ENCODE measurements at regions not wholly inside any gene's neighbourhood (a gene's known extent, or its start where the extent isn't known, plus 50 kb on each side); places are given as distances from the start of the nearest gene placed in this dataset.

DNA sequence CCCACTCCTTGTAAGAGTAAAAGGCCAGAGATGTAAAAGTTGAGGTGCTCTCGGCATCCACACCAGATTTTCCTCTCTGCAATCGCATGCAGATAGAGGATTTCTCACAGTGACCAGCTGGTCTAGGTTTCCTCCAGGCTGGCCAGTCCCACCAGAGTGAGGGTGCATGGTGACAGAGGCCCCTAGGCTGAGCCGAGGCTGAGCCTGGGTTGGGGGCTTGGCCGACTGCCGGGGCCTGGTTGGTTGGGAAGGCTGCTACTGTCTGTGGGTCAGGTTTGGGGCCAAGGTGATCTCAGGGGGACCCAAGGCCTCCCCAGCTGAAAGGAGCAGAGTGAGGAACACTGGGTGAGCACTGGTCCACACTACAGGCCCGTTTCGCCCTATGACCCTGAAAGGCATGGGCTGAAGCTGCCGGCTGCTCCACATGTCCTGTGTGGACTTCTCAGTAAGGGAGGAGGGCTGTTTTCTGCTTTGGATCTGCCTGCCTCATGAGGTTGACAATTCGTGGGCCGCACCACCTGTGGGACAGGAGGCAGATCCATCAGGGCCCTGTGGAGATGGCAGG is 400.8 kb upstream of the IRX4 start:
- DNase-seq, result no peak

DNA sequence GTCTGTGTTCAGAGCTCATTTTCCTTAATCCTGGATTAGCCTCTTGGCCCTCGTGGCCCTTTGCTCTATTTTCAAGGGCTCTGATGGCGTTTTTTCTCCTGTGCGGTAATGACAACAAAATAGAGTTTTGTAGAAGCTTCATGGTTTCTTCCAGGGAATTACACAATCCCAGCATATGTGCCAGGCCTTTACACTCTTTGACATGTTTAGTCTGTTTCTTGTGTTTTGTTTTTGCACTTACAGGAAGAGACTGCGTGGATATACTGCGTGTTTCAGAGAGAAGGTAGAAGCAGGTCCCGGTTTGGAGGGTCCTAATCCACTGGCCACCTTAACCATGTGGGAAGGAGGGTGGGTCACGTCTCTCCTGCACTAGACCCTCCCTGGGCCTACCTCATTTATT is 400.2 kb upstream of the IRX4 start:
- DNase-seq, result no peak

DNA sequence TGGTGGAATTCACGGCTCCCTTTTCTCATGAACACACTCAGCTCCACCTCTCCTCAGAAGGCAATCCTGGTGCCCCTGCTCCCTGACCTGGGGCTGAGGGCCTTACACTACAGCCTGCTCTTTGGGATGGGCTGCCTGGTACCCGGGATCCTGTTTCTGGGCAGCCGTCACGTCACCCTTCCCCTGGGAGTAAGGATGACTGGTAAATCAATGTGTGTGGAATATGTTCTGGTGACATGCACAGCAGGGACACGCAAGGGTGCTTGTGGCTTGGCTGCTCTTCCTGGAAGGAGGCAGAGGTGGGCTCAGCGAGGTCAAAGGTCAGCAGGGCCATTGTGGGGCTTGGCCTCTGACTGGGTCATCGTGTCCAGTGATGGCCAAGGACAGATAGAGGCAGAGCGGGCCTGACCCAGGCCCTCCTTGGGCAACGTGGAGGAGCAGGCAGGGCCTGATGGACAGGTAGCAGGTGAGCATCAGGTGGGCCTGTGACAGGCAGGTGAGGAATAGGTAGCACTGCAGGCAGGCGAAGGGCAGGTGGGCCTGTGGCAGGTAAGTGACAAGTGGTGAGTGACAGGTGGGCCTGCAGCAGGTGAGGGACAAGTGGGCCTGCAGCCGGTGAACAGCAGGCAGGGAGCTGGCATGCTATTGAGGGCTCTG is 399.4 kb upstream of the IRX4 start:
- no peak for DNase-seq

DNA sequence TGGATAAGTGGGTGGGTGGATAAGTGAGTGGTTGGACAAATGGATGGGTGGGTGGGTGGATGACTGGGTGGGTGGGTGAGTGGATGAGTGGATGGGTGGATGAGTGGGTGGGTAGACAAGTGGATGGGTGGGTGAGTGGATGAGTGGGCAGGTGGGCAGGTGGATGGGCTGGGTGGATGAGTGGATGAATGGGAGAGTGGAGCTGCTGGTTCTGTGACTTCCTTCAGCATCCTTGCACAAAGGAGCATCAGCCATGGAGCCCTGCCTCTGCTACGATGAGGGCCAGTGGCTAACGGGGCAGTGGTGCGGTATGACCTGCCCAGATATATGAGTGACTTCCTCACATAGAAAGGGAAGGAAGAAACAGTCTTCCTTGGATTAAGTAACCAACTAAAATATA is 398.7 kb upstream of the IRX4 start:
- no peak for DNase-seq

DNA sequence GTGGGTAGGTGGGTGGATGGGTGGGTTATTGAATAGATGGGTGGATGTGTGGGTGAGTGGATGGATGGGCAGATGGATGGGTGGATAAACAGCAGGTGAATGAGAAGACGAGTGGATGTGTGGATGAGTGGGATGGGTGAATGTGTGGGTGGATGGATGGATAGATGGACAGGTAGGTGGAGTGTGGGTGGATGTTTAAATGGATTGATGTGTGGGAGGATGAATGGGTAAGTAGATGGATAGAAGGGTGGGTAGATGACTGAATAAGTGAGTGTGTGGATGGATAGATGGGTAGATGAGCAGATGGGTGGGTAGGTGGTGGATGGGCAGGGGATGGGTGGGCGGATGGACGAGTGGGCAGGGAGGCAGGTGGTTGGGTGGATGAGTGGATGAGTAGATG is 397.6 kb upstream of the IRX4 start:
- no peak for DNase-seq

DNA sequence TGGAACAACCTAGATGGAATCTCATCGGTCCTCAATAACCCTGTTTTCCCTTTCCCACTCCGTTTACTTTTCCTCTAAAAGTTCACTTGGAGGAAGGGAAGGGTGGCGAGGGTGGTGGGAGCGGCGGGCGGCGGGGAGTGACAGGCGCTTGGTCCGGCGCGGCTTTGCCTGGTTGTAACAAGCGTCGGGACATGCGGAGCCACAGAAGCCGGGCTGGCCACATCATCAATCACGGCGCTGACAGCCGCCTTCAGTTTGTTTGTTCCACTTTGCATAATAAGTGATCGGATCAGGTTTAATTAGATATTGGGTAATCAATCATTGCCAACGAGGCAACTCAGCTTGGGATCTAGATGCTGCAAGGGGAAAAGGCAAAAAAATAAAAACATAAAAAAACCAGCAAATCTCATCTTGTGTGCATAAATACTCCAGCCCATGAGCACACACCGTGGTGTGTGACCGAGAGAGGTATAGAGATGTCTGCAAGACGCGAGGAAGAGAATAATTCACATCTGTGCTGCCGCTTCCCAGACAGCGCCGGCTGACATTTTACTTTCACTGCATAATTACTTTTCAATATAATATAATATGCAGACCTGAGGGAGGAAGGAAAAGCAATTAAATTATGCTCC is 396.2 kb upstream of the IRX4 start:
- DNase-seq, result no peak

DNA sequence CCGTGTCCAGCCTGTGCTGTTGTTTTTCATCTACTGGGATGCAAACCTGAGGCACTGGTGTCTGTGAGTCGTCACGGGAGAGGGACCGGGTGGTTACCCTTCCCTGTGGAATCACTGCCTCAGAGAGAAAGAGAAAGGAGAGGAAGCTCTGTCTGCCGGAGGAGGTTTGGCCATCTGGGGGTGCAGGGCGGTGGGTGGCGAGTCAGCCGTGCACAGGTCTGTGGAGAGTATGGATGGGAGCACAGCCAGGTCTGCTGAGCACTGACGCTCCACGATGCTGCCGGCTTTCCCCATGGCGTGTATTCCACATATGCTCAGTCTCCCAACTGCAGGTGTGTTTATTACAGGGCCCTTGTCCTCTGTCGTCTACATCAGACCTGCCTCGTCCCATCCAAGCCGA is 395.2 kb upstream of the IRX4 start:
- DNase-seq, result no peak

DNA sequence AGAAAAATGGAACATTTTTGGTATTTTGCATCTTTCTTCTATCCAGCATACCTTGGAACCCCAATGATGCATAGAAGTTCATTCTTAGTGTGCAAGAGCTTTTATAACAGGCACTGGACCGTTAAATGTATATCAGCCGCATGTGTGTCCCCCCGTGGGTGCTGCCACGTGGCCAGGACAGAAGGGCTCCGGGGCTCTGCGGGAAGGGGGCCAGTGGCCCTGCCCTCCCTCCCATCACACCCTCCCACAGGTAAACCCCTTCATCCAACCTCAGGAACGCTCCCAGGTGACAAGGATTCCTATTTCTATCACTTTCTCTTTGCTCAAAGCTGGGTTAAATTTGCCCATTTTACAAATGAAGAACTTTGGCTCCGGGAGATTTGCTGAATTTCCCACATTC is 393.4 kb upstream of the IRX4 start:
- no peak for DNase-seq

DNA sequence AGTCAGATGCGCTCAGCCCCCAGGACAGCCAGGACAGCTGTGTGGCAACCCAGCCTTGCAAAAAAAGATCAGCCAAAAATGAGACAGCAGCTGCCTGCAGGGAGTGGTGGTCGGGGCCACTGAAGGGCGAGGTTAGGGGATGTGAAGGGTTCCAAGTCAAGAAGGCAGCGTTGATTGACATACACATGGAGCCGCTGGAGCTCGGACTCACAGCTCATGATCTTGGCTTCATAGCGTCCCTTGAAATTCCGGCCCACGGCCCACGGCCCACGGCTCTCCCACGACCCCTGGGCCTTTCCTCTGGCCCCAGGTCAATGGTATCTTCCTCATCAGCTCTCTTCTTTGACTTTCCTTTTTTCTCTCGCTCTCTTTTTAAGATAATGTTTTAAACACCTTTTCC is 390.0 kb upstream of the IRX4 start:
- no peak for DNase-seq

DNA sequence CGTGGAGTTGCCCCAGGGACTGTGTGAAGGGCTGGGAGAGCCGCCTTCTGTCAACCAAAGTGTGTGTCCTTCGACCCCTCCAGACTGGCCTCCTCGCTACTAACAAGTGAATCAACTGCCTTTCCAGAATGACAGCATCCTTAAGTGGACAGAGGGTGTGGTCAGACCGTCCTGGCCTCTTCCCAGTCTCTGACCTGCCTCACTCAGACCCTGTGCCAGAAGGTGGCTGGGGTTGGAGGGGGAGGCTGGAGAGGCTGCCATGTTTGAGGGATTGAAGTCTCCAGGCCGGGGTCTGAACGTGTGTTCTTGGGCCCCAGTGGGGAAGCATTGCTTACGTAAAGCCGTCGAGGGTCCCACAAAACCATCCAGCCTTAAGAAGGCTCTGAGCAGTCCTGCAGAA is 389.3 kb upstream of the IRX4 start:
- DNase-seq, result no peak

DNA sequence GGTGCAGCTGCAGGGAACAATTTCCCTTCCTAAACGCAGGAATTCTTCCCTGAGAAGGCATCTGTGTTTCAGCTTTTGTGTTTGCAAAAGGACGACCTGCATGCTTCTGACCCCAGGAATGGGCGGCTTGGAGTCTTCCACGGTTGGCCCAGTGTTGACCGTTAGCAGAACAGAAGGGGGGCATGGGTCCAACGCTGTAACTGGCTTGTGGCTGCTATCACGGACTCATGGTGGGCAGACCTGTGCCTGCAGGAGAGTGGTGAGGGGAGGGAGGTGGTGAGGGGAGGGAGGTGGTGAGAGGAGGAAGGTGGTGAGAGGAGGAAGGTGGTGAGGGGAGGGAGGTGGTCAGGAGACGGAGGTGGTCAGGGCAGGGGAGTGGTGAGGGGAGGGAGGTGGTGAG is 388.6 kb upstream of the IRX4 start:
- DNase-seq, result no peak

DNA sequence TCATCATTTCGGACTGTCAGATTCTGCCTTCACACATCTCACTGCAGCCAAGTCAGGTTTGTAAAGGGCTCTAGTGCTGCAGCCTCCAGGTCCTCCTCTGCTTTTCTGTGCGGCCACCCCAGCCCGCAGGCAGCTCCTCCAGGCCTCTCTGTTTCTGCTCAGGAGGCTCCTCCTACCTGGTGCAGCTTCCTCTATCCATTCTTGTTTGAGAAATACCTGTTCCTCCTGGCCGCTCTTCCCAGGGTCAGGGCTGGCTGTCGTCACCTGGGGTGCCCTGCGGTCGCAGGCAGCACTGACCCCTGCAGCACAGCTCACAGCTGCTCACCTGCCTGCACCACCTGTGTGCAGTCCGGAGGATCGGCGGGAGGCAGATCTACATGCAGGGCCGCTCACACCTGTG is 387.7 kb upstream of the IRX4 start:
- no peak for DNase-seq

DNA sequence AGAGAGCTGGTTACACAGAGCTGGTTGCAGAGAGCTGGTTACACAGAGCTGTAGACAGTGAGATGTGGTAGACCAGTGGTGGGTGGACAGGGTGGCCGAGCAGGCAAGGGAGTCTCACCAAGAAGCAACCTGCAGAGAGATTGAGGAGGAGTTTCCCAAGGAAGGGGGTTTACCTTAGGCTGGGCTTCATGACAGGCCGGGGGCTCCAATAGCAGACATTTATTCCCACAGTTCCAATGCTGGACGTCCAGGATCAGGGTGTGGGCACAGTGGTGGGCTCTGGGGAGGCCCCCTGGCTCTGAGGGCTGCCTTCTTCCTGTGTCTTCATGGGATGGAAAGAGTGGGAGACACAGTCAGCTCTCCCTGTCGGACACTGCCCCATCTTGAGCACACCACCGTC is 386.9 kb upstream of the IRX4 start:
- DNase-seq, result no peak

DNA sequence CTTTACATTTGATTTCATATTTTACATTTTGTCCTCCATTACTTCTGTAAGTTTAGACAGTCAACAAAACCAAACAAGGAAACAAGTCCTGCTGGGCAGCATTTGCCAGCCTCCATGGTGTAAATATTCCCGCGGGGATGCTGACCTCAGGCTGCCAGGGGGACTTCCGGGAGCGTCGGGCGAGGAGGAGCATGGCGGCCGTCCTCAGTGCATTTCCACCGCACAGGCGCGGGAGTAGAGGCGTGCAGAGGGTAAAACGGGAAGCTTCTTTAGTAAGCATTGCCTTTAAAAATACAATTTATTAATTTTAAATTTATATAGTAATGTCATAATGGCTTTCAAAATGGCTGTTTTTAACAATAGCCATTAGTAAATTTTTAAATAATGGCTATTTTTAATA is 385.3 kb upstream of the IRX4 start:
- DNase-seq, result no peak

DNA sequence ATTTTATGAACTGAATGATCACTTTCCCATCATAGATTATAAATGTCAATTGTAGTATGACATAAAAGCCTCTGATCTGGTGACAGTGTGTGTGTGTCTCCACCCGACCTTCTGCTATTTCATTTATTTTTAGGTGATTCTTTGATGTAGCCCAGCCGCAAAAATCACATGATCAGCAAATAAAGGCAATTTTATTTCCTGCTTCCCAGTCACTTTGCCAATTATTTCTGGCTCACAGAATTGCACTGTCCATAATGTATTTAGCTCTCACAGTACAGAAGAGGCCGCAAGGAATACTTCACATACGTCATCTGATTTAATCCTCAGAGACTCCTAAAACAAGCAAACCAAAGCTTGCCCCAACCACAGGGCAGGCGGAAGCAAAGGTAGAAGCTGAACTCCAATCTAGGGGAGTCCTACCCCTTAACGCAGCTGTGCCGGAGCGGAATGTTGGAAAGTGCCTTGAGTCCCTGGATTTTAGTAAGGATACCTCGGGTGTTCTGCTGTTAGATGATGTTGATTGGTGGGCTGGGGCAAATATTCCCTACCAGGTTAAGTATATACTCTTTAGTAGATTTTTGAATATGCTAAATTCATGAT is 384.0 kb upstream of the IRX4 start:
- no peak for DNase-seq

DNA sequence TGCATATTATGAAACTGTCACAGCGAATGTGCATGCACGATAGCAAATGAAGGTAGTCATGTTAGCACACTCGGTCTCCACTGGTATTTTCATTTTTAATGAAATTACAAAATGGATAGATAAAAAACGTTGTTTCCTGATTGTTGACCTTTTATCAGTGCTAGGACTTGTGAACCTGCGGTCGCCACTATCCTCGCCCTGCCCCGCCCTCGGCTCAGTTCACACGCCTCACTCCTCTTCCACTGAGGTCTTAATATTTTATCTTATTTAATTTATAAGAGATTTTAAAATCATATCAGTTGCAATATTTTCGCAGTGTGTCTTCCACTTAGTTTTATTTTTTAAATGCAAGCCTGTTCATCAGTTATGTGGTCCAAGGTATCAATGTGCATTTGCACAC is 382.6 kb upstream of the IRX4 start:
- no peak for DNase-seq

DNA sequence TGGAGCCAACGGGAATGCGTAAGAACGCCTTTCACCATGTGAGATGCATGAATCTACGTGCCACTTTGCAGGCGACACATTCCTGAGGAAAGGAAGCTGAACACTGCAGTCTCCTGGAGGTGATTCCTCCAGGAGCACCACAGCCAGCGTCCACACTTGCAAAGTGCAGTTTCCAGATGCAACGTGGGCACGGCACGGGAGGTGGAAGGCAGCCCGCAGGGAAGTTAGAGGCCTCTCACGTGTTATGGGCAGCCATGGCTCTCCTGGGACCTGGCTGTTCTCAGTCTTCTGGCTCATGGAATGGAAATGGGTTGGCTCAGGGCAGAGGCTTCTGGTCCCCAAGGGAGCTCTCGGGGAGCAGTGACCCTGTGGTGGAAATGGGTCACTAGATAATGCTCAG is 381.0 kb upstream of the IRX4 start:
- DNase-seq, result no peak

DNA sequence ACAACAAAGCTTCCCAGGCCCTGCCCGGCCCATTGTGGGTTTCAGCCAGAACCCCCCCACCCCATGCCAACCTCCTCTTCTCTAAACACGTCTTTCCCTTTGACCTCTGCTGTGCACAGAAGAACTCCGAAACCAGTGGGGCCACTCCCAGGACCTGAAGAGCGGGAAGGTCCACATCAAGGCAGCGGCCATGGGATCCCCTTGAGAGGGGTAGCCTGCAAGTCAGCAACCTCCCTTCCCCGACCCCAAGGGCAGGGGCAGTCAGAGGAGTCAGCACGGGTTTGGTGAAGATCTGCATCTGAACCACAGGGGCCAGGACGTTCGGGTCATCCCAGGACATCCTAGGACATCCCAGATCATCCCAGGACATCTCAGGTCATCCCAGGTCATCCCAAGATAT is 379.9 kb upstream of the IRX4 start:
- no peak for DNase-seq

DNA sequence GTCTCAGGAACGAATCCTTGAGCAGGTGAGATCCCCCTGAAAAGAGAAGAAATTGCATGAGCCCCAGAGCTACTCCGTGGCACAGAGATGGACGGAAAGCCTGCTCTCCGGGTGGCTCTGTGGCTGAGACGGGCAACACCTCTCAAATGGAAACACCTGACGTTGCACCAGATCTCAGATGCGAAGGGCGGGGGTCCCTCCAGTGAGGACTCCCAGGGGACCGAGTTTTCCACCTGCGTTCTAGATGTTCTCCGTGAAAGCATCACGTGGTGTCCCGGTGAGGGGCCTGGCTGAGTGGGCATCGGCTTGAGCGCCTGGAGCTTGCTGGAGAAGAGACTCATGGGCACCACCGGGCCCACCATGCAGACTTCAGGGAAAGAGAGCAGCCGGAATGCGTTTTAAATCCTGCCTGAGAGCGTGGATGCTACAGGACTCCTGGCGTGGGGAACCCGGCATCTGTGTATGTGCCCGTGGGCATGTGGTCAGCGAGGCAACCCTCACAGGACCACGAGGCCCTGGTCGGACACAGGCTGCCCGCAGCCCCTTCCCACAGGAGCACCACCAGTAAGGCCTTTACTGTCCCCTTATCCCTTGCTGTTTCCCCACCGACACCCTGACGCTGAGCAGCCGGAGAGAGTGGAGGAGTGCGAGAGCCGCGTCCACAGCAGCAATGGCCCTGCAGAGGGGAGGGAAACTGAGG is 378.4 kb upstream of the IRX4 start:
- DNase-seq, result no peak

DNA sequence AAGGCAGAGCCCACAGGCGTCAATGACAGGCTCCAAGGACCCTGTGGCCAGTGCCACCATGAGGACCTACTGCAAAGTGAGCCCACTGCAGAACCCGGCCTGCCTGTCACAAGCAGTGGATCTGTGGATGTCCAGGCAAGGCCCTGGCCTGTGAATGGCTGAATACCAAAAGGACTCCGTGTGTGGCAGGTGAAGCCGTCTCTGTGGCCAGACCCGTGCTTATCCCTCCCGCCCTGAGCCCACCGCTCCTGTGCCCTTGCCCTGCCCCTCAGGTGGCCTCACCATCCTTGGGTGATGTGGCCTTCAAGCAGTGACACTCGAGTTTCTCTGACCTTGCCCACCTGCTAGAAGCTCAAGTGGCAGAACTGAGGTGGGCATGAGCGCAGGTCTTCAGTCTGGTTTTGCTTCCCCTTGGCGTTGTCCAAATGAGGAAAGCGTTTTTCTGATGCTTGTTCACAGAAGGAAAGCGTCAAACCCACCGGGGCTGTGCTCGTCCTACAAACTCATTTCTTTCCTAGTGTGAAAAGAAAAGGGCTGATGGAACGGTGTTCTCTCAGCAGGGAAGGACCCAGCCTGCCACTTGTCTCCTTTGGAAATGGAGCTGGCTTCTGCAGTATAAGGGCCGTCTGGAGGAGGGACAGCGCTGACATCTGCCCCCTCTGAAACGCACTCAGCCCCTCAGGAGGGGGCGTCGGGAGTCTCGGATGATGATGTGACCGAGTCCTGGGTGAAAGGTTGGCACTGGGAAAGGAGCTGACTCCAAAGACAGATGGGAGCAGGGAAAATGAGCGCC is 377.7 kb upstream of the IRX4 start:
- no peak for DNase-seq

DNA sequence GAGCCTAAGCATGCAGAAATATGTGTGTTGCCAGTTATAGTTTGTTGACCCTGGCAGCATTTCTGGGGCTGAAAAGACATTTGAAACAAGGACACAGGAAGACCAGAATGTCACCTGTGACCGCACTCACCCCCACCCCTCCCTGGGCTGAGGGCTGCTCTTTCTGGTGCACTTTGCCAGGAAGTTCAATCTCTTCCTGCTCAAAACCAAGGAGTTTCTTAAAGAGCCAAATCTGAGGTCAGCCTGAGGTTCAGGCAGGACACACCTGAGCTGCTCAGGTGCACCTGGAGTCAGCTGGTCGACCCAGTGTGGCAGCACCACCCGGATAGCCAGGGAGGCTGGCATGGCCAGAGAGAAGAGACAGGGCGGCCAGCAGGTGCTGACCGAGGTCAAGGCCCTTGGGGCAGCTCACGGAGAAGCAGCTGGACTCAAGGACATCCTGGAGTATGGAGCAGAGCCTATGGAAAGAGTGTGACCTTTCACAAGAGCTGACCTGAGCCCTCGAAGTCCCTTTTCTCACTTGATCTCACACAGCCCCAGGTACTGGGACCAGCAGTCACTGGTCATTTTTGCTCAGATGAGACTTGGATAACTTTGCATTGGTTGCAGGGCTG is 376.9 kb upstream of the IRX4 start:
- DNase-seq, result no peak

DNA sequence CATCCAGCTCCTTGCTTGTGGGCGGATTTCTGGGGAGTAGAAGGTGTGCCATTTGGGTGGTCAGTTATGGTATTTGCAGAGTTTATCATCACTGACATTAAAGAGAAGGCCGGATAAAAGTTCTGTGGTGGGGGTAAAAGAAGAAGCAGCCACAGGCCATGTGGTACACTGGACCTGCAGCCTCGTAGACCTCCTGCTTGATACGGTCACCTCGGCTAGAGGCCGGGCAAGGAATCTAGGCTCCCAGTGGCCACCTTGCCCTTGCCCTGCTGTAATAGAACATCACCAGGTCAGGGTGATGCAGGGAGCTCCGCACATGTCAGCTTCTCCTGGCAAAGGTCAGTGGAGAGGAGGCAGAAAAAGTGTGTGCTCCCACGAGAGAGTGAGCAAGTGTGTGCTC is 376.1 kb upstream of the IRX4 start:
- DNase-seq, result no peak
